GM12878 (cell line): ENCODE measurements at regions not wholly inside any gene's neighbourhood (a gene's known extent, or its start where the extent isn't known, plus 50 kb on each side); places are given as distances from the start of the nearest gene placed in this dataset.

Experiments used
- EP300 ChIP-seq, 2 experiments: fragments of 150-350 bp in 1 of 2; IDR thresholded peaks; 2 replicates each; pipeline ENCODE4 v1.6.1; 2011 to 2012; ENCODE audit warnings: low read depth in 2 of 2, low read length in 2 of 2, borderline replicate concordance in 1 of 2, improper control_type of control experiment in 1 of 2, inconsistent platforms in 1 of 2; ENCODE audit not compliant: control insufficient read depth in 1 of 2
- ESRRA ChIP-seq: IDR thresholded peaks from 2 replicates; pipeline ENCODE4 v1.6.1; 2012; ENCODE audit warnings: mild to moderate bottlenecking, low read length, improper control_type of control experiment
- RAD21 ChIP-seq: IDR thresholded peaks from 2 replicates; pipeline ENCODE4 v1.6.1; 2011; ENCODE audit warnings: mild to moderate bottlenecking, low read depth, low read length, moderate library complexity; ENCODE audit not compliant: insufficient read depth
- TF ChIP-seq, protein P1 (sequence below), 3 experiments: IDR thresholded peaks in 2 of 3; conservative IDR thresholded peaks in 1 of 3; 2 replicates each; pipeline ENCODE4 v1.5.1; 2011; ENCODE audit warnings: low read depth in 3 of 3, low read length in 3 of 3, mild to moderate bottlenecking in 3 of 3, control low read depth in 2 of 3, moderate library complexity in 2 of 3, inconsistent platforms in 1 of 3, mixed read lengths in 1 of 3; ENCODE audit not compliant: control insufficient read depth in 2 of 3, insufficient read depth in 1 of 3; ENCODE audit errors: extremely low read depth in 1 of 3
- TF ChIP-seq, protein P2 (sequence below): fragments of 450-650 bp; formaldehyde crosslinking; IDR thresholded peaks from 2 replicates; pipeline ENCODE4 v1.4.0; 2022; ENCODE audit warnings: mild to moderate bottlenecking, moderate library complexity

DNA sequence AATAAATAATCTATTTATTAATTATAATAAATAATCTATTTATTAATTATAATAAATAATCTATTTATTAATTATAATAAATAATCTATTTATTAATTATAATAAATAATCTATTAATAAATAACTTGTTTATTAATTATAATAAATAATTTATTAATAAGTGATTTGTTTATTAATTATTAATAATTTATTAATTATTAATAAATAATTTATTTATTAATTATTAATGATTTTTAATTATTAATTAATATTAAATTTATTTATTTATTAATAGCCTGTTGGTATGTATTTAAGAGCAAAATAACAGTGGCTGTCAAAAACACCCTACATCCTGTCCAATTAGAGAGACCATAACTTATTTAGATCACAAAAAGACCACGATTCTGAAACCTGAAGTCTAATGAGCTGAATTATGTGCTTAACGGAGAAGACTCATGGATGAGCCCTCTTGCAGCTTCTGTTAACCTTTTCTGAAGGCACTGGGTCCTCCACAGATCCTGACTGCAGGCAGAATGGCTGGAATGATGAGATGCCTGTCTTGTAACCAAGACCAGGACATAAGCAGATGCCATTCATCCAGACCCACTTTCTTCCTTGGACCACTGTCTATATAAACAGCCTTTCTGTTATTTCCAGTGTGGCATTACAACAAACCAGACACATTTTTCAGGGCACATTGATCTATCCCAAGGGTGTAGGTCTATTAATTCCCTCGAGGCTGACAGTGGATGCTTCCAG, 134.2 kb downstream of the SETD4 start:
- TF ChIP-seq EP300 (IDR thresholded peaks at IDR 0.05; ENCODE audit: borderline replicate concordance in 1 of 2, control insufficient read depth in 1 of 2, low read depth in 2 of 2, low read length in 2 of 2) (no peak), RAD21 (no peak), ESRRA (no peak)
- TF ChIP-seq, protein P1, sequence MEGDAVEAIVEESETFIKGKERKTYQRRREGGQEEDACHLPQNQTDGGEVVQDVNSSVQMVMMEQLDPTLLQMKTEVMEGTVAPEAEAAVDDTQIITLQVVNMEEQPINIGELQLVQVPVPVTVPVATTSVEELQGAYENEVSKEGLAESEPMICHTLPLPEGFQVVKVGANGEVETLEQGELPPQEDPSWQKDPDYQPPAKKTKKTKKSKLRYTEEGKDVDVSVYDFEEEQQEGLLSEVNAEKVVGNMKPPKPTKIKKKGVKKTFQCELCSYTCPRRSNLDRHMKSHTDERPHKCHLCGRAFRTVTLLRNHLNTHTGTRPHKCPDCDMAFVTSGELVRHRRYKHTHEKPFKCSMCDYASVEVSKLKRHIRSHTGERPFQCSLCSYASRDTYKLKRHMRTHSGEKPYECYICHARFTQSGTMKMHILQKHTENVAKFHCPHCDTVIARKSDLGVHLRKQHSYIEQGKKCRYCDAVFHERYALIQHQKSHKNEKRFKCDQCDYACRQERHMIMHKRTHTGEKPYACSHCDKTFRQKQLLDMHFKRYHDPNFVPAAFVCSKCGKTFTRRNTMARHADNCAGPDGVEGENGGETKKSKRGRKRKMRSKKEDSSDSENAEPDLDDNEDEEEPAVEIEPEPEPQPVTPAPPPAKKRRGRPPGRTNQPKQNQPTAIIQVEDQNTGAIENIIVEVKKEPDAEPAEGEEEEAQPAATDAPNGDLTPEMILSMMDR (IDR thresholded peaks at IDR 0.05 in 2 of 3, conservative IDR thresholded peaks at IDR 0.05 in 1 of 3; ENCODE audit: control insufficient read depth in 2 of 3, extremely low read depth in 1 of 3, insufficient read depth in 1 of 3, low read depth in 3 of 3, low read length in 3 of 3) = no peak
- TF ChIP-seq, protein P2, sequence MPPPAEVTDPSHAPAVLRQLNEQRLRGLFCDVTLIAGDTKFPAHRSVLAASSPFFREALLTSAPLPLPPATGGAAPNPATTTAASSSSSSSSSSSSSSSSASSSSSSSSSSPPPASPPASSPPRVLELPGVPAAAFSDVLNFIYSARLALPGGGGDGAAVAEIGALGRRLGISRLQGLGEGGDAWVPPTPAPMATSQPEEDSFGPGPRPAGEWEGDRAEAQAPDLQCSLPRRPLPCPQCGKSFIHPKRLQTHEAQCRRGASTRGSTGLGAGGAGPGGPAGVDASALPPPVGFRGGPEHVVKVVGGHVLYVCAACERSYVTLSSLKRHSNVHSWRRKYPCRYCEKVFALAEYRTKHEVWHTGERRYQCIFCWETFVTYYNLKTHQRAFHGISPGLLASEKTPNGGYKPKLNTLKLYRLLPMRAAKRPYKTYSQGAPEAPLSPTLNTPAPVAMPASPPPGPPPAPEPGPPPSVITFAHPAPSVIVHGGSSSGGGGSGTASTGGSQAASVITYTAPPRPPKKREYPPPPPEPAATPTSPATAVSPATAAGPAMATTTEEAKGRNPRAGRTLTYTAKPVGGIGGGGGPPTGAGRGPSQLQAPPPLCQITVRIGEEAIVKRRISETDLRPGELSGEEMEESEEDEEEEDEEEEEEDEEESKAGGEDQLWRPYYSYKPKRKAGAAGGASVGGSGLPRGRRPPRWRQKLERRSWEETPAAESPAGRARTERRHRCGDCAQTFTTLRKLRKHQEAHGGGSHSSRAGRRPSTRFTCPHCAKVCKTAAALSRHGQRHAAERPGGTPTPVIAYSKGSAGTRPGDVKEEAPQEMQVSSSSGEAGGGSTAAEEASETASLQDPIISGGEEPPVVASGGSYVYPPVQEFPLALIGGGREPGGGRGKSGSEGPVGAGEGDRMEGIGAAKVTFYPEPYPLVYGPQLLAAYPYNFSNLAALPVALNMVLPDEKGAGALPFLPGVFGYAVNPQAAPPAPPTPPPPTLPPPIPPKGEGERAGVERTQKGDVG = no peak
